Mucosa of descending colon (tissue), 3 donors: ENCODE measurements at regions not wholly inside any gene's neighbourhood (a gene's known extent, or its start where the extent isn't known, plus 50 kb on each side); places are given as distances from the start of the nearest gene placed in this dataset.
A peak's percentile ranks its signal among the peaks of the same experiment; 100 is the strongest.

Experiments
- ATAC-seq: fragments of 200-7000 bp; cut with Tn5 transposase; one replicate; pipeline ENCODE4 v1.9.1; 2020; ENCODE audit warnings: mild to moderate bottlenecking, moderate library complexity
- DNase-seq, 3 donors: peaks; one replicate each; pipeline ENCODE4 v3.0.0-alpha.2; 2020
- H3K36me3 ChIP-seq: fragments of 200-600 bp; one replicate; pipeline ENCODE4 v1.8.0; 2021; ENCODE audit warnings: low read depth, mild to moderate bottlenecking
- H3K4me1 ChIP-seq: fragments of 200-600 bp; one replicate; pipeline ENCODE4 v1.8.0; 2021; ENCODE audit warnings: low read depth, mild to moderate bottlenecking
- H3K4me3 ChIP-seq: fragments of 200-600 bp; one replicate; pipeline ENCODE4 v1.8.0; 2021; ENCODE audit warnings: mild to moderate bottlenecking
- H3K9me3 ChIP-seq: fragments of 200-600 bp; one replicate; pipeline ENCODE4 v1.8.0; 2021; ENCODE audit warnings: mild to moderate bottlenecking
- intact Hi-C, 2 donors: fragments of 100-400 bp; cut with DNase I in 1 of 2; cut with micrococcal nuclease in 1 of 2; formaldehyde crosslinking; loops; one replicate each; pipeline versions ENCODE4 v1.11.0 to v1.11.1; 2022; cut with DNase I, micrococcal nuclease
- TF ChIP-seq, protein P1 (sequence below): fragments of 200-600 bp; IDR thresholded peaks from one replicate; pipeline ENCODE4 v1.8.0; 2022; ENCODE audit warnings: antibody characterized with exemption, mild to moderate bottlenecking
- donor health status: DM: no; HTN: no; CAD: no; lungs with moderate emphysema.
- donor health status: DM: no; HTN: no; CAD: no.
- donor health status: DM: no; HTN: yes; CAD: no.

DNA sequence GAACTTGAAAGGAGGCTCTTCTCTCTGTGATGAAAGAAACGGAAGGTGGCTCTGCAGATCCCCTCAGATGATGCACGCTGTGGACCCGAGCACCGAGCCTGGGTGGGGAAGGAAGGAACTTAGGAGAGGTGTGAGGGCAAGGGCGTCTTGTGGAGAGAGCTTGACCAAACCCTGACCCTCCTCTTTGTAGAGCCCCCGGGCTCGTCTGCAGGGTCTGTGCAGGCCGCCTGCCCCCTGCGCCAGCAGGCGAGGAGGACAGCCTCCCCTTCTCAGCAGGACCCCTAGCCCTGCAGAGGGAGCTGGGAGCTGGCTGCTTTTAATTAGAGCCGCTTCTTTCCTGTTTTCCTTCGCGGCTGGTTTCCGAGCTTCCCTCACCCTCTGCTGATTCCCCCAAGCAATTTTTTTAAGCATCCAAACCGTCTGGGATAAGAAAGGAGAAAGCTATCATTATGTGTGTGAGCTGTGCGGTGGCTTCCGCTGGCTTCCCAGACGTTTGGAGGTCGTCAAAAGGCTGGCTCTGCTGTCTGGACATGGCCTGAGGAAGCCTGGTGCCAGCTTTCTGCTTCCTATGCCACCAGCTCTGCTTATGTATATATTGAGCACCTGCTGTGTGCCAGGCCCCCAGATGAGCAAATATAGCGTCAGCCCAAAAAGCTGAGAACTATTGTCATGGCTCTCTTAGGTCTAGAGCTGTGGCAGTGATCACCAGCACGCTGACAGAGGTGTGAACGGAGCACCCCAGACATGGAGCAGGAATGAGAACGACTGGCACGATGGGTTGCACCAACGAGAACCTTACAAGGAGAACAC, 160.2 kb upstream of the IRF2BP2 start:
- Histone ChIP-seq H3K4me3 (no peak overlapping the region), H3K9me3 (no peaks in the 10 kb centered on the region), H3K4me1 (peaks cover 15% of the 10 kb centered on the region), H3K36me3 (no peaks in the 10 kb centered on the region)
- intact Hi-C loops: no loop called here
- TF ChIP-seq, protein P1, sequence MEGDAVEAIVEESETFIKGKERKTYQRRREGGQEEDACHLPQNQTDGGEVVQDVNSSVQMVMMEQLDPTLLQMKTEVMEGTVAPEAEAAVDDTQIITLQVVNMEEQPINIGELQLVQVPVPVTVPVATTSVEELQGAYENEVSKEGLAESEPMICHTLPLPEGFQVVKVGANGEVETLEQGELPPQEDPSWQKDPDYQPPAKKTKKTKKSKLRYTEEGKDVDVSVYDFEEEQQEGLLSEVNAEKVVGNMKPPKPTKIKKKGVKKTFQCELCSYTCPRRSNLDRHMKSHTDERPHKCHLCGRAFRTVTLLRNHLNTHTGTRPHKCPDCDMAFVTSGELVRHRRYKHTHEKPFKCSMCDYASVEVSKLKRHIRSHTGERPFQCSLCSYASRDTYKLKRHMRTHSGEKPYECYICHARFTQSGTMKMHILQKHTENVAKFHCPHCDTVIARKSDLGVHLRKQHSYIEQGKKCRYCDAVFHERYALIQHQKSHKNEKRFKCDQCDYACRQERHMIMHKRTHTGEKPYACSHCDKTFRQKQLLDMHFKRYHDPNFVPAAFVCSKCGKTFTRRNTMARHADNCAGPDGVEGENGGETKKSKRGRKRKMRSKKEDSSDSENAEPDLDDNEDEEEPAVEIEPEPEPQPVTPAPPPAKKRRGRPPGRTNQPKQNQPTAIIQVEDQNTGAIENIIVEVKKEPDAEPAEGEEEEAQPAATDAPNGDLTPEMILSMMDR: no peak
- DNase-seq (no peak), ATAC-seq (no peak)

DNA sequence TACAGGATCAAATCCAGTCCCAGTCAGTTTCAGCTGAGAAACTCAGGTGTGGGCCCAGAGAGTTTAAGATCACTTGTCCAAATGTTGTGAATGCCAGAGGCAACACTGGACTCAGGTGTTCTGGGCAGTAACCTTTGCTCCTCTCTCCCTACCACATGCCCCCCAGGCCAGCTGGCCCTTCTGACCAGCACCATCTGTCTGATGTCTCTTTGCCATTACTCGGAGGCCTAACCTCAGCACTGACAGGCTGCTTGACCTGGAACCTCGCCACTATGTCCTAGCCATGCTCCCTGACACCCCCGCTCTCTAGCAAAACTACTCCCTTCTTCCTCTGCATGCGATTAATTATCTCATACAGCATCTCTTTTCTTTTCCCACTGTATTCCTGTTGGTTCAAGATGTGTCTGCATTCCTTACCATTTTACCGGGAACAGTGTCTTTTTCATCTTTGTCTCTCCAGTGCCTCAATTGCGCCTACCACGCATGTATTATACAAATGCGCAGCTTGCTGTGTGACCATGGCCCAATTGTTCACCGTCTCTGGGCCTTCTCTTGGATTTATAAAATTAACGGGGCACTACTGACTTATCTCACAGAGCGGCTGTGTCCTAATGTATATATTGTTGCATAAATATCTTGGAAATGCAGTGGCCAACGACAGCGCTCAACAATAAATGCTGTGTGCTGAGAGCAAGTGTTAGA, 159.5 kb upstream of the IRF2BP2 start:
- no peak for ATAC-seq
- Histone ChIP-seq H3K9me3 (no peaks in the 10 kb centered on the region), H3K4me3 (no peak overlapping the region), H3K4me1 (peaks cover 15% of the 10 kb centered on the region), H3K36me3 (no peaks in the 10 kb centered on the region)
- DNase-seq: no peak
- TF ChIP-seq, protein P1: no peak
- intact Hi-C loops: no loop called here

- Histone ChIP-seq H3K36me3 (no peaks in the 10 kb centered on the region), H3K4me1 (peaks cover 15% of the 10 kb centered on the region), H3K4me3 (no peak overlapping the region), H3K9me3 (no peaks in the 10 kb centered on the region)
- DNase-seq: peak; percentile 62 to 70 (median 68)
- TF ChIP-seq, protein P1: no peak
- intact Hi-C loops: no loop called here
- ATAC-seq: peak; percentile 68
Measured at GRCh38 chr1:234768569-234769283, 158.7 kb upstream of the IRF2BP2 start.

GRCh38 chr1:234768171-234768568, 158.2 kb upstream of the IRF2BP2 start:
- H3K4me1 ChIP-seq: peaks cover 15% of the 10 kb centered on the region
- ATAC-seq: no peak
- no peak for DNase-seq

GRCh38 chr1:234765672-234766071, 155.7 kb upstream of the IRF2BP2 start:
- no peak for ATAC-seq
- Histone ChIP-seq H3K4me1 (peaks cover 9% of the 10 kb centered on the region), H3K36me3 (no peaks in the 10 kb centered on the region), H3K4me3 (no peak overlapping the region), H3K9me3 (no peaks in the 10 kb centered on the region)
- TF ChIP-seq, protein P1: no peak
- intact Hi-C loops: no loop called here
- DNase-seq: no peak

More at GRCh38 chr1:234768171-234768568, 158.2 kb upstream of the IRF2BP2 start:
- no peaks in the 10 kb centered on the region for H3K9me3 ChIP-seq
- intact Hi-C loops: no loop called here
- H3K4me3 ChIP-seq: no peak overlapping the region
- TF ChIP-seq, protein P1: no peak
- H3K36me3 ChIP-seq: no peaks in the 10 kb centered on the region
